ENCODE measurements at regions not wholly inside any gene's neighbourhood (a gene's known extent, or its start where the extent isn't known, plus 50 kb on each side); places are given as distances from the start of the nearest gene placed in this dataset.

- TF ChIP-seq NFAT5 (CRISPR knock-in tag; IDR thresholded peaks at IDR 0.05) = no peak
- TF ChIP-seq FLYWCH1 (CRISPR knock-in tag; IDR thresholded peaks at IDR 0.05) = no peak
These were observed 418.7 kb downstream of the CENPC start (continued) for GRCh38 chr4:67126570-67126969.

GRCh38 chr4:67125636-67126514 lies 419.4 kb downstream of the CENPC start:
- H3K36me3 ChIP-seq (replicated peaks in 1 of 2; ENCODE audit: control insufficient read depth in 1 of 2, insufficient read depth in 2 of 2, low read length in 2 of 2) = no peaks in the 10 kb centered on the region
- CTCF ChIA-PET (ENCODE audit: low intra/inter-chr PET ratio, low total read pairs) = no interaction called here
- no peak overlapping the region for H2AFZ ChIP-seq (ENCODE audit: low read length)
- WGBS (ENCODE audit: low lambda C conversion rate) = 16% methylated on average over 5 of the region's 5 CpGs
- no peak overlapping the region for H3K27ac ChIP-seq (ENCODE audit: extremely low read length, insufficient read depth, low read length)
- H4K20me1 ChIP-seq (ENCODE audit: insufficient read depth, low read length) = no peaks in the 10 kb centered on the region
- FAIRE-seq (no peak), ATAC-seq (no peak), DNase-seq (ENCODE audit: low spot score) (no peak)
- no peaks in the 10 kb centered on the region for H3K4me1 ChIP-seq (ENCODE audit: insufficient read depth, low read length)
- POLR2A ChIA-PET = no interaction called here
- H3K4me2 ChIP-seq (ENCODE audit: low read depth, low read length) = no peak overlapping the region
- intact Hi-C loops (cut with micrococcal nuclease; ENCODE audit: unreplicated experiment) = no loop called here
- H3K9ac ChIP-seq (ENCODE audit: insufficient read depth, low read depth, low read length) = no peak overlapping the region
- no peaks in the 10 kb centered on the region for H3K9me3 ChIP-seq (ENCODE audit: low read length)
- no peaks in the 10 kb centered on the region for H3K79me2 ChIP-seq (ENCODE audit: insufficient read depth, low read length)
- no TSS peak for BruUV-seq (replicated peaks)
- no peaks in the 10 kb centered on the region for H3K27me3 ChIP-seq (ENCODE audit: control insufficient read depth in 1 of 2, insufficient read depth in 2 of 2, low read length in 2 of 2)
- in situ Hi-C loops (cut with HindIII; ENCODE audit: extremely low pct_ligation_motif_present, low pct_unique_long_range_greater_than_20kb) = no loop called here
- H3K4me3 ChIP-seq (replicated peaks in 1 of 3; ENCODE audit: insufficient read depth in 1 of 3, low read depth in 2 of 3, low read length in 3 of 3) = no peak overlapping the region
- TF ChIP-seq ARNT (IDR thresholded peaks at IDR 0.05) (no peak), FUBP1 (CRISPR knock-in tag; IDR thresholded peaks at IDR 0.05; ENCODE audit: borderline replicate concordance) (no peak), ZBTB3 (CRISPR knock-in tag; IDR thresholded peaks at IDR 0.05; ENCODE audit: borderline replicate concordance, low read depth) (no peak), KAT2B (IDR thresholded peaks at IDR 0.05; ENCODE audit: borderline replicate concordance, low read depth, low read length) (no peak), GPN1 (CRISPR knock-in tag; IDR thresholded peaks at IDR 0.05; ENCODE audit: borderline replicate concordance) (no peak), RFXAP (CRISPR knock-in tag; IDR thresholded peaks at IDR 0.05; ENCODE audit: borderline replicate concordance) (no peak), IKZF4 (CRISPR knock-in tag; IDR thresholded peaks at IDR 0.05; ENCODE audit: borderline replicate concordance, low read depth, not compliant biosample characterization) (no peak), ZNF550 (CRISPR knock-in tag; IDR thresholded peaks at IDR 0.05; ENCODE audit: borderline replicate concordance) (no peak), ZNF75D (CRISPR knock-in tag; IDR thresholded peaks at IDR 0.05; ENCODE audit: borderline replicate concordance) (no peak), SRSF1 (optimal IDR thresholded peaks at IDR 0.05; ENCODE audit: low read depth, low read length) (no peak), BRCA1 (CRISPR knock-in tag; IDR thresholded peaks at IDR 0.05) (no peak), ZNF780A (CRISPR knock-in tag; IDR thresholded peaks at IDR 0.05) (no peak)

Data from HepG2 (cell line).